COLO829 (cell line): ENCODE measurements at regions not wholly inside any gene's neighbourhood (a gene's known extent, or its start where the extent isn't known, plus 50 kb on each side); places are given as distances from the start of the nearest gene placed in this dataset.
"Not testable (repeated sequence)": the region's sequence is repeated elsewhere in the genome, so short reads cannot be mapped to it uniquely, and the experiment has no call there.

Source experiments
- DNase-seq: peaks from one replicate; pipeline ENCODE4 v3.0.0; 2012; ENCODE audit warnings: low spot score

DNA sequence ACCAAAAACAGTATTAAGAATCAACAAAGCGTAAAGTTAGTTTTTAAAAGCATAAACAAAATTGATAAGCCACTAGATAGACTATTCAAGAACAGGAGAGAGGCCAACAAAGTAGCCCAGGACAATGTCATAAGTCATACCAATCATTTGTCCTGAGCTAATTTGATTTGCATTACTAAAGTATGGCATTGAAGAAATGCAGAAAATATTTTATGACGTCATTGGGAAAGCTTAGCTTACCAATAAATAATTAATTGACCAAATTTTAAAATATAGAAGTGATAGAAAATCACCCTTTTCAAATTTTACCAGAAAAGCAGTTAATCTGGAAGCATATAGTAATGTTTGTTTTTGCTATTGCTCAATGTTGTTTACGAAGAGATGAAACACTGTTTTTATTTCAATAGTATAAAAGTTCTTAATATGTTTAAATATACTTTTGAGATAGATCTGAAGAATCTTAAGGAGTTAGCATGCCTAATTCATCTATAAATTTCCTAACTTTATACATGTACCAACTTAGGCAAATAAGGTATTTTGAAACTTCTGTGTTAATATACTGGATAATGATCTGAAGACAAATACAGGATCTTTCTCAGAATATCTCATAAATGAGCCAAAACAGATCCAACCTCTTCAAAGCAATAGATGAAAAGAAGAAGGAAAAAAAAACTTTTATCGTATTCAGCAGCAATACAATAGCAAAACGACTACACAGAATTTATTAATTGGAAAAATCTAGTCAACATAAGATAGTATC, 1118.5 kb downstream of the SLC16A7 start:
- no peak for DNase-seq

DNA sequence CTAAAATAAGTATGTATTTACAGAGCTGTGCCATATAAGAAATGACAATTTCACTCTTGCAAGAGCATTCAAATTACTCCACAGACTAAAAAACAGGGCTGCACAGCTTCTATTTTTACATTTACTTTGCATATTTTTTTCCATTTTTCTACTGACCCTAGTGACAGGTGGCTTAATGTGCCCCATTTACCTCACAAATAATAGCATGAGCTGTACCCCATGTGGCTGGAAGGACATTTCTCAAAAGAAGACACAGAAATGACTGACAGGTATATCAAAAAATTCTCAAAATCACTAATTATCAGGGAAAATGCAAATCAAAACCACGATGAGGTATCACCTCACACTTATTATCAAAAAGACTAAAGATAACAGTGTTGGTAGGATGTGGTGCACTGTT, 1128.6 kb downstream of the SLC16A7 start:
- no peak for DNase-seq

DNA sequence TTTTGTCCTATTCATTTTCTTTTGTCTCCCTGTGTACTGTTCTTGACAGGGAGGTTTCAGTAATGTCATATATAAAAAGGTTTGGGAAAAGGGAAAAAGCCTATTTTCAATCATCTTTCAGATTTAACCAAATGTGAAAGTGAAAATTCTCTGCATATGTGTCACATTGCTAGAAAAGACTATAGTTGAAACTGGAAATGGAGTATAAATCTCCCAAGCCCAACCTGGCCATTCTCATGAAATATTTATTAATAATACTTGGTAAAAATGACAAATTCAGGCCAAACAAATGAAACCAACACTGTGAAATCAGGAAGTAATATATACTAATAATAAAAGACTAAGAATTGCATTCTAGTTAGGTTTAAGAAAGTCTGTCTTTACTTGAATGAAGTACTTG, 1129.2 kb downstream of the SLC16A7 start:
- no peak for DNase-seq

DNA sequence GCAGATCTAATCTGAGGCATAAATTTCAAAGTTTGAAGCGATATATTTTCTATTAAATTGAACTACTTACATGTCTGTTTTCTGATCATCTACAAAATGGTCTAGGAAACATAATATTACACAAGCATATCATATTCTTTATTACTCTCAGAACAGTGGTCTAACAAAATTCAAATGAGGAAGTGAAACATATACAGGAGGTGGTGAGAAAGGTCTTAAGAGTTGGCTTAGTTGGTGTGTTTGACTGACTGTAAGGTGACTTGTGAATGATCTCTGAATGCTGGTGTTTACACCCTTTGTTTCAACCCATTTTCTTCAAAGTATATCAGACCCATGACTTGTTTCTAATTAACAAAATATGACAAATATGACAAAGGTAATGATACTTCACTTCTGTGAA, 1156.8 kb downstream of the SLC16A7 start:
- DNase-seq, result no peak

DNA sequence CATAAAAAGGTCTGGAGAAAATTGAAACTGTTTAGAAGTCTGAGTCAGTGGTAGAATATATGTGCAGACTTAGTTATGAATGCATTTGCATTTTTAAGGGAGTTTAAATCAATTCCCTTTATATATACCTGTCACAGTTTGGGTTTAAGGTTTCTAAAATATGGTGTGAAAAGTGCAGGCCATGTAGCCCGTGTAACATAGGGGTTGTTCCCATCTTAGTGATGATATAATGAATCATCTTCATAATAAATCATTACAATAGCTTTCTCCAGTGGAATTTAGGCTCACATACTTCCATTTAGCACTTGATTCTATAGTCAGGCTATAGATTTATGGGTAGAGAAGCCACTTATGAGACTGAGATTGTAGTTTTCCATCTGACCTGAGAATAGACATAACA, 1162.4 kb downstream of the SLC16A7 start:
- DNase-seq, result no peak

DNA sequence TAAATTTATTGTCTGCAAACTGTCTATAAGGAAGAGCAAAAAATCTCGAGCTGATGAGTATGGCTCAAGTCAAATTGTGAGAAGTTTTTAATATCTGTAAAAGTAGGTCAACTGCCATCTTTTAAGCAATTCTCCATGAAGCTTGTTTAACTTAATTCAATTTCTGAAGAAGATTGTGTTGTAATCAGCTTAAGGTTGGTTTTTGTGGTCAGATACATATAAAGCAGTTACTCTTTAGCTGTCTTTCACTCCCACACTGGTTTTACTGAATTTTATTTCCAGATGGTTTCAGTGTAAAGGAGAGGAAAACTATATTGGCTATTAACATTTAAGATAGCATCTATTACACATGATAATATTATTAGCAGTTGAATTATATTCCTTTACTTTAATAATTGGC, 1165.1 kb downstream of the SLC16A7 start:
- DNase-seq, result no peak

DNA sequence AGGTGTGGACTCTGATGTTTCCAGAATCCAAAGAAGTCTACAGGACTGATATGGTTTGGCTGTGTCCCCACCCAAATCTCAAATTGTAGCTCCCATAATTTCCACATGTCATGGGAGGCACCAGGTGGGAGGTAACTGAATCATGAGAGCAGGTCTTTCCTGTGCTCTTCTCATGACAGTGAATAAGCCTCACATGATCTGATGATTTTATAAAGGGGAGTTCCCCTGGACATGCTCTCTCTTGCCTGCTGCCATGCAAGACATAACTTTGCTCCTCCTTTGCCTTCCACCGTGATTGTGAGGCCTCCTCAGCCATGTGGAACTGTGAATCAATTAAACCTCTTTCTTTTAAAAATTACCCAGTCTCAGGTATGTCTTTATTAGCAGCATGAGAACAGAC, 1205.3 kb downstream of the SLC16A7 start:
- DNase-seq, result not testable (repeated sequence)

DNA sequence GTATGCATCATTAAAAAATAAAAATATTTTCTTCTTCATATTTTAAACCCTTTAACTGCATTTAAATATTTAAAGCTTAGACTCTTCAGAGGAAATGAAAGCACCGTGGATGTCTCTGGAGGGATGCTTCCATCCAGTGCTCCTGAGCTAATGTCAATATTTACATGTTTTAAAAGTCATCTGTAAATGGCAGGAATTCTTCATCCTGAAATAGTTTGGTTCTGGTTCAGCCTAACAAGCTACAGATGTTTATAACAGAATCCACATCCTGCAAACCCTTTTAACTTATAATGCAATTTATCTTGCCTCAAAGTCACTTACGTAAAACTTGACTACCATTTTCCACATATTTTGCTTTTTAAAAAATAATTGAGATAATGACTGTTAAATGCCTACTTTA, 1207.3 kb downstream of the SLC16A7 start:
- no peak for DNase-seq

DNA sequence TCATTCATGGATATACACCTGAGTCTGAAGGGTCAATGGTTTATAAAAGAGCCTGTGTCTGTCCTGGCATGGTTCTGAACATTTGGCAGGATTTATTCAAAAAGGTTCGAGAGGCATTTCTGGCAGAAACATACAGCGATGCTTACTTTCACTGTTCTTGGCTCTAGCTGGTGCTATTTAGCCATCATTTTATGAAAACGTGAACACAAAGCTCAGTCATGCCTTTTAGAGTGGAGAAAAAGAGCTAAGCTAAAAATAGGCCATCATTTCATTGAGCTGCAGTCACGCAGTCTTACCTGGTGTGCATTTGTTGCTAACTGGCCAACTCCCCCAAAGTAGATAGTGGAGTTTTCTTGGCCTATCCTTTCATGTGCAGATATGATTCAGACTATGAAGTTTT, 1209.5 kb downstream of the SLC16A7 start:
- no peak for DNase-seq

DNA sequence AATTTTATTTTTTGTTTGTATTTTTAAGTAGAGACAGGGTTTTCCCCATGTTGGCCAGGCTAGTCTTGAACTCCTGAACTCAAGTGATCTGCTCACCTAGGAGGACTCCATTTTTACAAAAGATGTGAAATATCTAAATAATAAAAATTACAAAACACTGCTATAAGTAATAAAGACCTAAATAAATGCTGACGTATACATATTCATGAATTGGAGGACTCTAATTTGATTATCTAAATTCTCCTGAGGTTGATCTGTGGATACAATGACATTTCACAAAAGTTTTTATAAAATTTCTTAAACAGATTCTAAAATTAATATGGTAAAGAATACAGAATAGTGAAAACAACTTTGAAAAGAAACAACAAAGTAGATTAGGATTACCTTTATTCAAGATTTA, 1224.0 kb downstream of the SLC16A7 start:
- no peak for DNase-seq

DNA sequence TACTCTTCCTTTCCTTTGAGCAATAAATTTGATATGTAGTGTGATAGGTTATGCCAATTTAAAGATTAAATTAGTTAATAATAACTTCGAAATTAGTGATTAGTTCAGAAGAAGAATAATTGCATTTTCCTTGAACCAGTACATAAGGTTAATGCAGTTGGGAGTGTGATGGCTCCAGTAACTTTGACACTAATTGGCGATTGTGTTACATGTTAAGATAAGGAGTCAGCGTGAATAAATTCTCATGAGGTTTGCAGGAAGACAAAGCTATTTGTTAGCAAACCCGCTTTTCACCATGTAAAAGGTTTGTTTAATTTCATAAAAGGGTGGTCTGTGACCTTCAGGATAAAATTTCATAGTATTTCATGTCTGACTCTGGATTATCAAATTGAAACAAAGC, 1226.8 kb downstream of the SLC16A7 start:
- DNase-seq, result no peak

DNA sequence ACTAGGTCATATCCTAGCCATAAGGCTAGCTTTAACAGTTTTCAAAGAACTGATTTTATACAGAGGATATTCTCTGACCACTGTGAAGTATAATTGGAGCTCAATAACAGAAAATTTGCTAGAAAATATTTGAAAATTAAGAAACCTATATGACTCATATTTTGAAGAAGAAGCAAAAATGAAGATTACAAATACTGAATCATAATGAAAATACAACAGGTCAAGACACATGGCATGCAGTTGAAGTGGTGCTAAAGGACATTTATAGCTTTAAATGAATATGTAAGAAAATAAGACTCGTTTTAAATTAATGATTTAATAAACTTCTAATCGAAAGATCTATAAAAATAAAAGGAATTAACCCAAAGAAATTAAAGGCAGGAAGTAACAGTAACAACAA, 1234.6 kb downstream of the SLC16A7 start:
- no peak for DNase-seq

DNA sequence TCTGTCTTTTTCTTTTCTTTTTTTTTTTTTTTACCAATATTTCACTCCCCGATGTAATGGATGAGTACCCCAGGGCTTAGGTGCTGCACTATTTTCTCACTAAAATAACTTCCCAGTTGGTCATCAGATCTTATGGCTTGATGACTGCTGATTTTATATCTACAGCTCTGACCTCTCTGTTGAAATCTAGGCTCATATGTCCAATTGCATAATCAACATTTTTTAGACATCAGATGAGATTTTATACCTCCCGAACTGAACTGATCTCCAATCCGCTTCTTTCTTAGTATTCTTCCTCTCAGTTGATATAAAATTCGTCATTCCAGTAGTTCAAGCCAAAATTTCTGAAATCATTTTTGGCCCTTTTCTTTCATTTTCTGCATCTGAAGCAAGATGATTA, 1236.5 kb downstream of the SLC16A7 start:
- no peak for DNase-seq

DNA sequence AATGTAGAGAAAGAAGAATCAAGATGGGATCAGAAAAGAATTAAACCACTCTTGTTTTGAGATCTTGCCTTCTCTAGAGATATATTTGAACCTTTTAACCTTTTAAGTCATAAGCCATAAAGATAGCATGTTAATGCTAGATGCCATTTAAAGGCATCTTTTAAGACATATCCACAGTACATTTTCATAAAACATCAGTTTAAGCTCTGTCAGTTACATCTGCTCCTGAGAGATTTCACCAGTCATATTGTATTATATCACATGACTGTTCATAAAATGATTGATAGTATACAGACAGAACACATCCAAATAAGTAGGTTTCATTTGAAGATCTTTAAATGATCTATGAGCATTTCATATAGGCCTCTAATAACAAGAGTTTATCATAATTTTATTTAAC, 1238.5 kb downstream of the SLC16A7 start:
- no peak for DNase-seq

DNA sequence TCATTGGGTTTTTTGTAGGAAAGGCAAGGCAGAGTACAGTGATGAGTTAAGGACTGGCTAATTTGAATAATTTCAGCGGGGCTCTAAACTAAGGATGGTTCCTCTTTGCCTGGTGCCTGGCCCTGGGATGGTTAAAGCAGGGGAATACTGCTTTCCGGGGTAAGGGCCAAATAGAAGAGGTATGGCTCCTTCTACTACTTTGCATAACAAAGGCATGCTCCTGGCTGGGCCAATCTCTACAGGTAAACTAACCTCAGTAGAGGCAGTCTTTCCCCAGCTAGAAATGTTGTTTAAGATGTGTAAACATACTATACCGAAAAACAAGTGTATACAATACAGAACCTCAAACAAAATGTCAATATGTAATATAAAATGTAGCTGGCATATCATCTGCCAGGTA, 1239.0 kb downstream of the SLC16A7 start:
- no peak for DNase-seq

DNA sequence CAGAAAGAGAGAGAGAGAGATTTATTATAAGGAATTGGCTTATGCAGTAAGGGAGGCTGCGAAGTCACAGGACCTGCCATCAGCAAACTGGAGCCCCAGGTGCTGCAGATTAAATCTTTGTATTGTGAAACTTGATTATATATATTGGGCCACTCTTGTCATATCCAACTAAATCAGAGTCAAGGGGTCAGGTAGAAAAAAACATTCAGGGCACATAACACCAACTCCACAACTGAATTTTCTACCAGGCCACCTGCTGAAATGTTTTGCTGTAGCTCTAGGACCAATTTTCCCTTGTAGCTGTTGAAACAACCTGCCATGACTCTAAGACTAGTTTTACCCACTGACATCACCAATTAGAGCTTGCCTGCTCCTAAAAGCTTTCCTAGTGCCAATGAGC, 1240.8 kb downstream of the SLC16A7 start:
- DNase-seq, result no peak

DNA sequence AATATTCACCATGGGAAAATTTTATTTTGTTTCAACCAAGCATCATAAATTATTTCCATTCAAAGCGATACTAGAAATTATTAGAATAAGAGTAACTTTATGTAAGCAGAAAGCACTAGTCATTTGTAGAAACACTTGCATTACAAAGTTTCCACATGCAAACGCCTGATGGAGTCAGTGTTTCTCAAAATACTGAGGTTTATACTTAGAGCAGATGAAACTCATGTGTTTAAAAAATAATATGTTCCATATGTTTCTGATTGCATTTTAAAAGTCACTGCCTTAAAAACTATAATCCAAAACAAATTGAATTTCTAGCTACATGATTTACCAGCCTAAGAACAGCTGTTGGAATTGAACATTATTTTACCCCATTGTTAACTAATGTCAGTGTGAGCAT, 1246.4 kb downstream of the SLC16A7 start:
- no peak for DNase-seq

DNA sequence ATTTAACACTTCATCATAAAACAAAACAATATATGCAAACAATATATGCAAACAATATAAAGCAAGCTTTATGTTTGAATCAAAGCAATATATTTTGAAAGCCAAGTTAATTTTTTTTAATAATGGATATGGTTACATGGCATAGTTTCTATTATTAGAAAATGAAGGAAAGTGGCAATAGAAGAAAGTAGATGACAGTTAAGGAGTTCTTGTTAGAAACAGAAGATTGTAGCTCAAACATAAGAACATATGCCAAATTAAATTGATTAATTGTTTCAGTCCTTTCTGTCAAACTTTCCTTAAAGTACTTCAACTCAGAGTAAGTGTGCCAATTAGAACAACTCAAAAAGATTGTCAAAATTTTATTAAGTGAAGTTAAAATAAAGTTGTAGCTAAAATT, 1248.3 kb downstream of the SLC16A7 start:
- DNase-seq, result no peak

DNA sequence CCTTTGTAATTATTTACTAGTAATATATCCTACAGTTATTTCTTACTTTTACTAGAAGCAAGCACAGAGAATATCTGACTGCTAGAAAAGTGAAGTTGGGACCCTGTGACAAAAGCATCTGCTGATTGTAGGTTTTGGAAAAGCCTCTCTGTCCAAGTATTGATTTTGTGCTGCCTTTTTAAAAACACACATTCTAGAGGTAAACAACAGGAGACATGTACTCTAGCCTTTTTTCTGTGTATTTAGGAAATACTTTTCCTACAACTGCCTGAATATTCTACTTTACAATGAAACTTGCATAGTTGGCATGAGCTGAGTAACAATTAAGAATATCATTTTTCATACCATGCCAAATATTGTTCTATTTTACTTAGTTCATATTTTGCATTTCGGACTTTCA, 1249.0 kb downstream of the SLC16A7 start:
- DNase-seq, result no peak

DNA sequence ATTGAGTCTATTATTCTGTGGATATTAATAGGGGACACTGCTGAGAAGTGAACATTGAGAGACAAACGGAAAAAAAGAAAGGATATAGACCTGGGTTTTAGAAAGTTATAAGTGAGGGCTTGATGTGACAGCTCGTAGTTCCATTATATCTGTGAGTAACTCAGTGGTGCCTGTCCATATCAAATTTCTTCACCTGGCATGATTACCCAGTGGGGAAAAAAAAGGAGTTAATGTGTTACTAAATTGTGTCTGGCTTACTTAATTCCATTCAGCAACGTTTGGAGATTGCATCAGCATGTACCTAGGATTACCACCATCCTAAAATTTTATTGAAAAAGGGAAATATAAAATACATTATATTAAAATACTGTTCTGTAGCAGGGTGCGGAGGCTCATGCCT, 1249.9 kb downstream of the SLC16A7 start:
- no peak for DNase-seq

DNA sequence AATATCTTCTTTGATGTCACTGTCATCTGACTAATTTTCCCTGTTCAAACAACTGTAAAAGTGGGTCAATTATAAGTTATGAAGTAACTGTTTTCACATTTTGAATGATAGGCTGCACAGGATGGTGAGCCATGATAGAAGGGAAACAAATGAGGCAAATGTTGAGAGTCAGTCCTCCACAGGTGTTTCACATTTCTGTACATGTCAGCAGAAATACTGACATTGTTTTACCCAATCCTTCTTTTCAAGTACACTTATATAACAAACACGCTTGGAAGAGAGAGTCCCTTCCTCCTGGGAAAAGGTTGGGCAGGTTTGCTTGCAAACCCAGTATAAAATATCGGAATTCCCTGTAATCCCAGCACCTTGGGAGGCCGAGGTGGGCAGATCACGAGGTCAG, 1251.5 kb downstream of the SLC16A7 start:
- no peak for DNase-seq

DNA sequence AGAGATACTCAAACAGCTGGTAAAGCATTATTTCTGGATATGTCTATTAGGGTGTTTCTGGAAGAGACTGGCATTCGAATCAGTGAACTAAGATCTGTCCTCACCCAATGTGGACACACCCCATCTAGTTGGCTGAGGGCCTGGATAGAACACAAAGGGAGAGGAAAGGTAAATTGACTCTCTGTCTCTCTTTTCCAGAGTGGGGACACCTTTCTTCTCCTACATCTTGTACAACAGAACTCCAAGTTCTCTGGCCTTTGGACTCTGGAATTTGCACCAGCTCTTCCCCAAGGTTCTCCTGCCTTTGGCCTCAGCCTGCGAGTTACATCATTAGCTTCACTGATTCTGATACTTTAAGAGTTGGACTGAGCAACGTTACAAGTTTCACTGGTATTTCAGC, 1253.9 kb downstream of the SLC16A7 start:
- DNase-seq, result no peak

DNA sequence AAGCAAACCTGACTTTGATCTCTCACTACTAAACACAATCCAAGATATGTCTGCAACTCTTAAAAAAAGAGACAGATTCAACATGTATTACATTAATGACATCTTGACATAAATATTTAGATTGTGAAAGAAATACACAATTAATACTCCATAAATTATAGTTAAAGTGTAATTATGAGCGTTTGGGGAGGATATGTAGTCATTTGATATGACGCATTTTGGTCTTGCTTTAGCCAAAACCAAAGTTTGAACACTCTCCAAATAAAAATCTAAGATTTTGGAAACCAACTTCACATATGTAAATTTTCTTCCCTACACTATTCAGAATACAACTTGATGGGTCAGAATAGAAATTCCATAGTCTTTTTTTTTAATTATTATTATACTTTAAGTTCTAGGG, 1257.6 kb downstream of the SLC16A7 start:
- DNase-seq, result no peak

DNA sequence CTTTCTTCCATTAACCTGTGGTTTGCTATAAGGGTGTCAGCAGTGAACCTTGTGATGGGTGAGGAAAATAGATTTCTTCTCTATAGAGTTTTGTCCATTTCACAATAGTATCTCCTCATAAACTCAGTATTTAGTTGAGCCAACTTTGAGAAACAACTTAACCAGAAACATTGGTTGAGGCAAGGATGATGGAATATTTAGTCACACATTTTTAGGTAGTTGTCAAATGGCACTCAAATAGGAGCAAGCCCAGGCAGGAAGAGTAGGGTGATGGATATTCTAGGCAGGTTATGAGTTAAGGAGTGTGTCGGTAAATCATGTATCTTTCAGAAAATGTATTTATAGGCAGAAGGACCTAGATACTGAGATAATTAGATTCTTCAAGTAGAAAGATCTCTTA, 1267.6 kb downstream of the SLC16A7 start:
- DNase-seq, result no peak

DNA sequence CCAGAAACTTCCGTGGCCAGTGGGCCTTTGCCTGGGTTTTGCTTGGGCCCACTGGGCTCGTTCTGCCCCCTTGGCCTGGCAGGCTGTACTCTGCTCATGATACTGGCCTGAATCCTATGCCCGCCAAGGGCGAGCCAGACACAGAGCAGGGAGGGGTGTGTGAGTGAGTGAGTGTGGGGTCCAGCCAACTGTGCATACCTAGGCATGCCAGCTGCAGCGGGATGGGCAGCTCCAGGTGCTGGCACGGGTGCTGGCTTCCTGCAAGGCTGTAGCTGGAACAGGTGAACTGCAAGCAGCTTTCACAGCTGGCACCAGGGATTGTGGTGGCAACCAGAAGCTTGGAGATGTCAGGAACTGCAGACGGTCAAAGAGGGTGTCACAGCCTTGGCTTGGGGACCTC, 1276.4 kb downstream of the SLC16A7 start:
- no peak for DNase-seq
